Amniotic stem cell (primary cell): ENCODE measurements at regions not wholly inside any gene's neighbourhood (a gene's known extent, or its start where the extent isn't known, plus 50 kb on each side); places are given as distances from the start of the nearest gene placed in this dataset.

Experiments
- DNase-seq: peaks from one replicate; lab custom pipeline; 2025; lab: John Stamatoyannopoulos, UW

DNA sequence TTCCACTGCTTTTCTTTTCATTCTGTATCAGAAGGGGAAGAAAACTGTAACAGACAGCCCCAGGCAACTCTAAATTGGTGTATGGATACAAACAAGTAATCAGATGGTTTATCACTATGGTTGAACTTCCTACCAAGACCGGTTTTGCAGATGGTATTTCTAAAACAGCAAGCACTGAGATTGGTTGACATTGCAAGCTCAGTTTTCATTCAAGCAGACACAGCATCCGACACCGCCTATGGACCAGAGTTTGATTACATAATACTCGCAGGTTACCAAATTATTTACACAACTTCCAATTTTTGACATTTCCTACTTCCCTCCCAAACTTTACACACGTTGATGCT is 209.9 kb downstream of the ALDH8A1 start:
- no peak for DNase-seq

DNA sequence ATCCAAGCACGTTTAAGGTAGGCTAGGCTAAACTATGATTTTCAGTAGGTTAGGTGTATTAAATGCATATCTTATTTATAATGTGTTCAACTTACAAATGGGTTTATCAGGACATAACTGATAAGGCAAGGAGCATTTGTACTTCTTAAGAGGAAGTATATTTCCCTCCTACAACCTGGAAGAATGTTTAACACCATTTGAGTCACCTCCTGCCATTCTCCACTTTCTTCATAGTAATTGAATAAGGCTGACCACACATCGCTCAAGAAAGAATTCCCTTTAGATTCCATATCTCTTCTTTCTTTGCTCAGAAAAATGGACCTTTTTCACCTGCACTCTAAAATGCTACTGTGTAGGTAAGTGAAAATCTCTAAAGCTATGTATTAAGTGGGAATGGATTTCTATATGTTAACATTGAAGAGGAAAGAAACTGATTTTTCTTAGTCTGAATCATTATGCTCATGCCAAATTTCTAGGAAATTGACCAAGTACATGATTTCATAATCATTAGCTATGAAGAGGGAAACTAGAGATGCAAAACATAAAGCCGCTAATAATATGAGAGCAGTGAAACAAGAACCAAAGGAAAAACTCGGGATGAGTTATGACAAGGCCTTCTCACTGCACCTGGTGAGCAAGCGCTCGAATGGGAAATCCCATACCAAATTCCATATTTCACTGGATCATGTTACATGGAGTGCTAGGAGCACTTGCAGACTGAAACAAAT is 210.4 kb downstream of the ALDH8A1 start:
- no peak for DNase-seq

DNA sequence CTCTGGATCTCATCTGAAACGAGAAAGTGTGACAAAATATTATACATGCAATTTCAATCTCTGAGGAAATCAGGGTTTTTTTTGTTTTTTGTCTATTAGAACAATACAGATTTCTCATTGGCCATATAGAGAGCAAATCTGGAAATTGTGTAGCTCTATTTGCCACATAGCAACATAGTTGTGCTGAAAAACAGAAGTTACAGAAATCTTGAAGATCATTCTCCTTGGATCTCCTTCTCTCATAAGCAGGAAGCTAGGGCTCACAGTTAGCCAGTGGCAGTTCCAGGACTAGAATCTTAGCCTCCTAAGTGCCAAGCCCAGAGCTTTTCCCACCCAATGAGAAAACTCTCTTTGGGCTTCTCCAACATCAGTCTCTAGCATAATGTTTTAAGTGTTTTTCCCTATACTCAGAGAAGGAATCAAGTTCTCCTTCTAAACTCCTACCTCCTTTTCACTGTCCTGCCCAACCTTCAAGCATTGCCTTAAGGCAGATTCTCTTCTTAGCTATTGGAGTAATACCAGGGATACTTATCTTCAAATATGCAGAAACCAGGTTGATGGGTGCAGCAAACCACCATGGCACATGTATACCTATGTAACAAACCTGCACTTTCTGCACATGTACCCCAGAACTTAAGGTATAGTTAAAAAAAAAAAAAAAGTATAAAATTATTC is 211.6 kb downstream of the ALDH8A1 start:
- DNase-seq: no peak

DNA sequence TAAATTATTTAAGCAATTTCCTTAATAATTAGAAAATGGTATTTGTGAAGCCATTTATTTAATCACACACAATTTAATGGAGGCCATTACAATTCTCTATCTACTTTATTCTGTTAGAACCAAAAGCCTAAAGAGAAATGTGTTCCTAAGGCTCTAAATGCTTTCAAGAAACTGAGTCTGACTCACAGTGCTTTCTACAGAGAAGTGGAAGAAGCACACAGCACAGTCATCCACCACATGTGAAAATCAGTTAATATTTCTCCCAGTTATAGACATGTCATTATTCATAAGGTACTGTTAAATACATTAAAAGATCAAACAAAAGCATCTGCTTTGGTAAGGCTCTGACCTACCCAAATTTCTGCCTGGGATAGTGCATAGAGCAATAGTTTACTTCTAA is 214.4 kb downstream of the ALDH8A1 start:
- no peak for DNase-seq

DNA sequence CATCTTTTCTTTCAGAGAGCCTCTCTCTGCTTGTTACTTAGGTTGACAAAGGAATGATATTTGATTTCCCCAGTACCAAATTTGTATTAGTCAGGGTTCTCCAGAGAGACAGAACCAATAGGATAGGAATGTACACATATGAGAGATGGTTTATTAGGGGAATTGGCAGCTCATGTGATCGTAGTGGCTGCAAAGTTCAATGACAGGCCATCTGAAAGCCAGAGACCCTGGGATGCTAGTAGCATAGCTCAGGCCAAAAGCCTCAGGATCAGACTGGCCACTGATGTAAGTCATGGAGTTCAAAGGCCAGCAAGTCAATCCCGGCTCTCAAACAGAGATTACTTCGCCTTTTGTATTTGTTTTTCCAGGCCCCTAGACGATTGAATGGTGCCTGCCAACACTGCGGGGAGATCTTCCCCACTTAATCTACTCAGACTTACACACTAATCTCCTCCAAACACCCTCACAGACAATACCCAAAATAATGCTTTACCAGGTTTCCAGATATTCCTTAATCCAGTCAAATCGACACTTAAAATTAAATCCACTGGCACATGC is 215.5 kb downstream of the ALDH8A1 start:
- DNase-seq: no peak

DNA sequence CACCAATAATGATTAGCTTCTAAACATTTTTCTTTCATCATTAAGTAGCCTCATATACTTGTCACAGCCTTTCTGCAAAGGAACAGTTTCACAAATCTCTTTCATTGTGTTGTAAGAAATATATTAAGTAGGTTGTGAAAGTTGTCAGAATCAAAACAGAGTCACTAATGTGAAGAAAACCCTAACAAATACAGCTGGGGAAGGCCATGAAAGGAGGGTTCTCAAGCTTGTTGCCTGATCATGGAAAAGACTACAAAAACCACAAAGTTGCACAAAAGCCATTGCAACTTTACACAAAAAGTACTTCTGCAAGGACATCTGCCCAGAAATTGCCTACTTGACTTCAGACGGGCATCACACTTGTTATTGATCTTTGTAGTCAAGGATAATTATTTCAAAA is 216.1 kb downstream of the ALDH8A1 start:
- no peak for DNase-seq

DNA sequence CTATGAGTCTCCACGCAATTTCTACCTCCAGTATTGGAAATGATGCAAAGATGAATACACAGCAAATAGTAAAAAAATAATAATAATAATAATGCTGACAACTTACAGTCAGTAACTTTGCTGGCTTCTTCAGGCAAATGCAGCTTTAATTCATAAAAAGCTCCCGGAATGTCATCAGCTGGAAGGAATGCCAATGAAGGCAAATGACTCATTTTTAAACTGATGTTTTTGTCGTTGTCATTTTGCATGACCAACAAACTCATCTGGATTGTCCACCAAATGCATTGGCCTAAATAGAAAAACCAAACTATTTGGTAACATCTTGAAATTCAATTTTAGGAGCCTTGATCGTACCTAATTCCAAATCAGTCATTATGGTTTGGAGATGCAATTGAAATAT is 217.1 kb downstream of the ALDH8A1 start:
- DNase-seq: no peak

DNA sequence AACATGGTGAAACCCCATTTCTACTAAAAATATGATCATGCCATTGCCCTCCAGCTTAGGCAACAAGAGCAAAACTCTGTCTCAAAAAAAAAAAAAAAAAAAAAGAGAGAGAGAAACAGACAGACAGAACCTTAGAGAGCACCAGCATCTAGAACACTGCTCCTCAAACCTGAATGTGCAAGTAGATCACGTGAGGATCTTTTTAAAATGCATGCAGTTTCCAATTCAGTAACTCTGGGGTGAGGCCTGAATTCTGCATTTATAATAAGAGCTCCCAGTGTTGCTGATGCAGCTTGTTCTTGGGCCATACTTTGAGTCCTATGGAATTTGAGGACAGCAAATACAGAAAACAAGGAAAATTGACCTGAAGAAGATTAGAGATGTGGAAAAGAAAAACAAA is 218.3 kb downstream of the ALDH8A1 start:
- no peak for DNase-seq

DNA sequence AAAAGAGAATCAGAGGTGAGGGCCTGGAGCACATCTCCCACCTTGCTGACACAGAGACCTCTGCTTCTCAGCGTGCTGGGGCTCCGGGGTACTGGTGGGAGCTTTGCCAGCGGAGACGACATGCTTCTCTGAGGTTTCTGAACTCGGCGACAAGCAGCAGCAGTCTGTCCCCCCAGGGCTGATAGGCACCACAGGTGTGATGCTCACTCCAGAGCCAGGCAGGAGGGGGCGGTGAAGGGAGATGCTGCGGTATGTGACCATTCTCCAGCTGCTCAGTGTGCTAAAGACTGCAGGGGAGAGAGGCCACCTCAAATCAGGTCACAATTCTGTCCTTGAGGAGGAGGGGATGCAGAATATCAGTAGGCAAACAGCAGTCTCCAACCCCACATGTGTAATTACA is 219.9 kb downstream of the ALDH8A1 start:
- no peak for DNase-seq

DNA sequence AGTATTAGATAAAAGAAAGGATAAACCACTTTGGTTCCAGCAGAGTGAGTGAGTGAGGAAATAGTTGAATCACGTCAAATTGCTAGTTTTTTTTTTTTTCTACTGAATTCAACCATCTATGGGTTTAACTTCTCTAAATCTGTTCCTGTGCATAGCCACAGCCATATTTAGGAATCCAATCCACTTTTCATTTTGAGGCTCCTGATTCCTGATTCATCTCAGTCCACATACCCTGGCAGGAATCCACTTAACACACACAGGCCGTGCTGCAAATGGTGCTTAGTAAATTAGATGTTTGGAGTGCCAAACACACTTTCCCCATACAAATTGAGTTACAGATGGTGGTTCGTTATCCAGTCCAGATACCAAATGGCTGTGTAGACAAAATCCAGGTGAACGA is 220.3 kb downstream of the ALDH8A1 start:
- no peak for DNase-seq

DNA sequence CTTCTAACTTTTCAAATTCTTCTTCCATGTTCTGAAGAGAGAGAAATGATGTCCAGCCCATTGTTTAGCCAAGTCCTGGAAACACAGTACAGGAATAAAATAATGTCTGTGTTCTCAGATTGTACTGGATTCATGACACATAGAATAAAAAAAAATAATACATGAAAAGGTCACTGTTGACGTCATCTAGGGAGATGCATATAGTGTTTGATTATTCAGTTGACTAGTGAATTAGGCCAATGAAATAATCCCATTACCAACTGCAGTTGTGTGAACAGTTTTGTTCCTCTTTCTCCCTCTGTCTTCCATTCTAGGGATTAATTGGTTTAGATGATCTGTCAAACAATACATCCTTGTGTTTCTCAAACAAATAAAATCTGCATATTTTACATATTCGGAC is 222.8 kb downstream of the ALDH8A1 start:
- no peak for DNase-seq

DNA sequence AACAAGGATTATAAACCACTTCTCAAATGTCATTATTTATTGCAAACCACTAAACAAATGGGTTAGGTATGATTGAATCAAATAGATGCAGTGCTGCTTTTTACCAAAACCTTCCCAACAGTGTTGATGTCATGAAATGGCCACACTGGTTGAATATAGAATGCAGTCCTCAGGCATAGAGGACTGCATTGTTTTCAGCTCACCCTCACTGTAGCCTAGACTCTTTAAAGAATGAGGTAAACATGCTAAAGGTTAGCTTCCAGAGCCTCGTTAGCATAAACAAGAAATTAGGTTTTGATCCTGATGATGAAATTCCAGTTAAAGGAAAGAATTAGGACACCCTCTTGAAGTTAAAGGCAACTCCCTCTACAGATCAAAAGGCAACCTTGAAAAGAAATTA is 224.3 kb downstream of the ALDH8A1 start:
- DNase-seq: no peak

DNA sequence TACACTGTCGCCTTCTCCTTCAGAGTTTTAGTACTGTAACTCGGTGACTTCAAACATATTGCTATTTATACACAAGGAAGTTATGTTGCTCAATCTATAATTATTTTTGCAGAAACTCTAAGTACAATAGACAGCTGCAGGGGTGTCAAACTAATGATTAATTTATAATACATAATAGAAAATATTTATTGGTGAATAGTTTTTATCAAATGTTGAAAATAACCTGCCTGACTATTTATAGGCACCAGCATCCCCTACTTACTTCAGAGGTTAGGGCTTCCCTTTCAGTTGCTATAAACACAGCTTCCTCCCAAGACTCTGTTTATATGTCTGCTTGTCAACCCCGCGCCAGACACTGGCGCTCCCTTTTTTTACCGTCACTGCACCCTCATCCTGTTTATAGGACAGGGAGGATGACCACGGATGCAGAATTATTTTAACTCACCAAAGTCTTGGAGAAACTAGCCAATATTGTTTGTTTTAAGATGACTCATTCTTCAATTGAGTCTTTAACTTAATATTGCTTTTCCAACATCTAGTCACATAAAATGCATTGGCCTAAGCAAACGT is 225.0 kb downstream of the ALDH8A1 start:
- no peak for DNase-seq

DNA sequence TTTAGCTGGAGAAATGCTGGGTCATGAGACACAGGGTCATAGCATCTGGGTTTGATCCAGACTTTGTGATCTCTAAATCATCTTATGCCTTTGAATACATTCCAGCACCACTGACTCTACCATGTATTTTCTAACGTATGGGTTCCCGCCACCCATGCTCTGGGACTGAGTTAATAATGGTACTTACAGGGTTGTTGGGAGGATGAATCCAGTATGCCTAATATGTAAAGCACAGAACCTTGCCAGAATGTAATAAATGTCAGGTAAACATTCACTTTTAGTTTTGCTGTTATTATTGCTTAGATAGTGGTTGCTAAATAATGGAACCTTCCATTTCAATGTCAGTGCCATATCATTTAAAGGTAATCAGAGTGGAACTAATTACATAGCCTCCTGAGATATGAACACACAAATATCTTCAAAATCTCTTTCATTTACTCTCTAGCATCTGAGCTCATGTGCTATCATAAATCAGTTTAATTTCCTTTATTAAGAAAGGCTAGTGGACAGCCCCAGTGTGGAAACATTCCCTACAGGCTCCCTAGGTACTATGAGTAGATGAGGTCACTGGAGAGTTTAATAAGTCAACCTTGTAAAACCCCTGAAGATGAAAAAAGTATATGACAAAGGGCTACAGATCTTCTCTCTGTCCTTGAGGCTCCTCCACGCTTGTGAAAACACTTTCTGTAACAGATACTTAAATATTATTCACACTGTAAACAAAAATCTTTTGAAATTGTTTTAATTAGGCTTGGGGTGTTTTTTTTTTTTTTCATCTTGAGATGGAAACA is 226.6 kb downstream of the ALDH8A1 start:
- DNase-seq: no peak

DNA sequence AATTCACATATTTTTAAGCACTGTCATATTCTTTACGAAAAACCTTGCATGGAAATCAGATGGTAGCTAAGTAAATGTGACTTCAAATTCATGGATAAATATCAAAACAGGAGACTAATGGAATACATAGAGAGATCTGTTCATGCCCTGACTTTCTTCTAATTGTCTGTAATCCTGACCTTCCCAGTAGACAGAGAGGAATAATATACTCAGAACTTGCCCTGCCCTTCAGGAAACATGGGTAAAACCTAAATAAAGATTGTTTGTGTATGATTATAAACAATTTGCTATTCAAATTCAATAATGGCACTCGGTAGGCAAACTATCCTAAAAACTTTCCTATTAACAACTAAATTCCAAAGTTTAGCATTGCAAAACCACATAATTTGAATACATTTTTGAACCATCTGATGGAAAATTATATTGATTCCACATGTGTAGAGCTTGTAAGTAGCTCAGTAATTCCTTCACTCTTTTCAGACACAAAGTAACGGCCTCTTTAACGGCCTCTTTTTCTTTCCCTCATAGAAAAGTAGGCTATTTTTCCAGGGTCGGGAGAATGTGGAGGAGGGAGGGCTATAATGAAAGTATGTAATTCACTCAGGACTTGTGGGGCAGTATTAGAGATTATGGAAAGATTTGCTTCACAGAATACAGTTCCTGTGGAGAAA is 227.6 kb downstream of the ALDH8A1 start:
- no peak for DNase-seq

DNA sequence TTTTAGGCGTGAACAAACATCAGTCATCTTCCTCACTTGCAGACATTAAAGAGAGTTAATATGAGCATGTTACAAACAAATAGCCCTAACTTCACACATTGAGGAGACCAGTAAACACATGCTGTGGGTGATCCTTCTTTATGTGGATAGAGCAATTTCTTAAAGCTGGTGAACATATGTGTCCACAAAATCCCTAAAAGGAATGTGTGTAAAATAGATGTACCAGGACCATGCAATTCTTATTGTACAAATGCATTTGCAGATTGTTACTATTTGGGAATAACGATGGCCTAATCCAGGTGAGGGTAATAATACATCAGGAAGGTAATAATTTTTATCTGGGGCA is 228.9 kb downstream of the ALDH8A1 start:
- no peak for DNase-seq

DNA sequence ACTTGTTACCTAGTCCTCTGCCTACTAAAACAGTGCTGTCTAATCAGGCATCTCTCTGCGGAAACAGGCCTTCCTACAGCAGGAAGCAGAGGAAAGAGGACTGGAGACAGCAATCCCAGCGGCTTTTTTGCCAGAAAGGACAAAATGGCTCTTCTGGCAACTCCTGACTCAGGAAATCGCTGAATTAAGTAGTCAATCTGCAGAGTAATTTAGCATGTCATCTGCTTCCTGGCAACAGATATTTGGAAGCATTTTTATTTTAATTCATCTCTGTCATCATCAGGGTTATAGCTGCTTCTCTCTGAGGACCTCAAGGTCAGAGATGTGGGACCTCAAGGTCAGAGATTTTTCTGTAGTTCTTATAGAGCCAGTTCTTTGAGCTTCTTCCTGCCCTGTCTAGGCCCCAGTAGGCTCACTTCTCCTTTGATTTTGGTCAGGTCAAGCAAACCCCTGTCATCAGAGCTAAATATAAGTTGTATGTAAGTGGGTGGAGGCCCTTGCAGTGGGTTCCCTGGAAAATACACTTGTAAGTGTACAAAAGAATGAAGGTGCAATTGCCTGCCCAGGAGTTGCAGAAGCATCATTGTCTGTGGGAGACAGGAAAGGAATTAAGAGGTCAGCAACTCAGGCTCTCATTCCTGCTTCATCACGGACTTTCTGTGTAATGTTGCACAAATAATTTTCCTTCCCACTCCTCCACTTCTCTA is 229.4 kb downstream of the ALDH8A1 start:
- no peak for DNase-seq

DNA sequence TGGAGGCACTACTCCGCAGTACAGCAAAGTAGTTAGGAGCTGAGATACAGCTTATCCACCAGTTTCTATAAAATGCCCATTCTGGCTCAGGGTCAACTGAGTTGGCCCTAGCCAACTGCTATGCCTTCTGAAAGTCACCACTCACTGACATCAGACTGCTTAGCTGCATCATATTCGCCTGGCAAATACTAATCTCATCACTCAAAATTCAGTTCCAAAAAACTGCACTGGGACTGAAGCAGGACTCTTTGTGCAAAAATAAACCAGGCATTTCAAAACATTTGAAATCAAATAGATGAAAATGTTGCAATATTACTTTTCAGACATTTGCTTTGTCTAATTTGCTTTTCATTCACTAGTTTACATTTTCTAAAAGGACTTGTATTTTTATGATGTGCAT is 230.0 kb downstream of the ALDH8A1 start:
- DNase-seq: no peak

DNA sequence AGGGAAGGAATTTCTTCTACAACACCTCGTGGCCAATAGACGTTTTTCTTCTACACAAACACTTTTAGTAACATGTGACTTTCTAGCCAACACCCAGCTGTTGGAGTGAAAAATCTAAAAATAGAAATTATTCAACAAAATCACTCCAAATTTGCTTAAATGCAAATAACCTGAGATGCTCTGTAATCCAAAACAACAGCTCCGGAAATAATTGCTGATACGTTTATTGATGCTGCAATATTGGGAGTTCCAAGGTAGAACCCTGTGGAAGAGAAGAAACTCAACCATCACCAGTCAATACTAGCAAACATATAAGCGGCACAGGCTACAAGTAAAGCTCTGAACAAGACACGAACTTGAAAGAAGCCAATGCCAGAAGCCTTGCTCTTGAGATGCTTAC is 230.6 kb downstream of the ALDH8A1 start:
- no peak for DNase-seq

DNA sequence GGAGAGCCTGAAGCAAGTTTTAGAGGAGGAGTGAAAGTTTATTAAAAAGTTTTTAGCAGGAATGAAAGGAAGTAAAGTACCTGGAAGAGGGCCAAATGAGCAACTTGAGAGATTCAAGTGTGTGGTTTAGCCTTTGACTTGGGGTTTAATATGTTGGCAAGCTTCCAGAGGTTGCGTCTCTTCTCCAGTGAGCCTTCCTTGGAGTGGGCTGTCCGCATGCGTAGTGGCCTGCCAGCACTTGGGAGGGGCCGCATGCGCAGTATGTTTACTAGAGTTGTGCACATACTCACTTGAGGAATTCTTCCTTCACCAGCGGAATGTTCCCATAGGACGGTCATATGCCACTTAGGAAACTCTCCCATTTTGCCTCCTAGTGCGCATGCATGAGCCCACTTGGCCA is 235.2 kb downstream of the ALDH8A1 start:
- no peak for DNase-seq

DNA sequence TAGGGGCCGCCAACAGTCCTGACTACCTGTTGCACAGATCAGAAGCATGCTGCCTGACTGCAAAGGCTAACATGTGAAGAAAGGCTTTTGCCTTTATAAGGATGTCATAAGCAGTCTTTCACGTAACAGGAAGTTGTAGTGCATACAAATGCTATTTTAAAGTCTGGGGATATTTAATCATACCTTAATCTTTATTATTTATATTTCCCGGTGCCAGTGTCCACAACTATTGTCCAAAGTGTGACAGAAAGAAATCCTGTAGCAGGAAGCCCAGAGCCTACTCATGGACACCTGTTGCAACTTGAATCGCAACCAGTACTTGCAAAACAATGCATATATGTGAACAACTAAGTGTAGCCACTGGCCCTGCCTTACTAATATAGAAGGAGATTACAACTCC is 235.8 kb downstream of the ALDH8A1 start:
- DNase-seq: no peak

DNA sequence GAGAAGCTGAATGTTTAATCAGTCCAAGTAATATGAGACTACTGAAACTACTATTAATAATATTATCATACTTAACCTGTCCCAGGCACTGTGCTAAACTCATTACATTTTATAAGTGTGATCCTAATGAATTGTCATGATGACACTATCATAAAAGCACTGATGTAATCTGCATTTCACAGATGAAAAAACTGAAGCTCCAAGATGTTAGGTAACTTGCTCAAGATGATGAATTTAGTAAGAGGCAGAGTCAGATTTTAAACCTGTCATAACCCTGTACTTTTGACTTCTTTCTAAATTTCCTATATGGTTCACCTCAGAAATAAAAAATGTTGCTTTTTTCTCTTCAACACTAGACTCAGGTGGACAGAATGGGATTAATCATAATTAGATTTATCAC is 237.6 kb downstream of the ALDH8A1 start:
- DNase-seq: no peak
